H1 (cell line): ENCODE measurements at regions not wholly inside any gene's neighbourhood (a gene's known extent, or its start where the extent isn't known, plus 50 kb on each side); places are given as distances from the start of the nearest gene placed in this dataset.

Source experiments
- CBX5 ChIP-seq: fragments of 300-800, 300-1000 bp; sonication (generic); IDR thresholded peaks from 2 replicates; pipeline ENCODE4 v1.7.1; 2016; ENCODE audit warnings: antibody characterized with exemption, low read length, low read depth
- CHD1 ChIP-seq: IDR thresholded peaks from 2 replicates; pipeline ENCODE4 v1.6.1; 2012; ENCODE audit warnings: low read depth, low read length, improper control_type of control experiment
- CTBP2 ChIP-seq: IDR thresholded peaks from 2 replicates; pipeline ENCODE4 v1.7.0; 2011; ENCODE audit warnings: borderline replicate concordance, mild to moderate bottlenecking, moderate library complexity, mixed read lengths, low read length; ENCODE audit not compliant: insufficient read depth, insufficient read length
- E2F6 ChIP-seq: IDR thresholded peaks from 2 replicates; pipeline ENCODE4 v1.6.1; 2012; ENCODE audit warnings: inconsistent platforms
- GABPA ChIP-seq: IDR thresholded peaks from 2 replicates; pipeline ENCODE4 v1.6.1; 2011; ENCODE audit warnings: mild to moderate bottlenecking, low read length, moderate library complexity, borderline replicate concordance; ENCODE audit not compliant: insufficient read depth
- JUN ChIP-seq: IDR thresholded peaks from 2 replicates; pipeline ENCODE4 v1.6.1; 2011; ENCODE audit warnings: low read depth, mild to moderate bottlenecking, improper control_type of control experiment, low read length
- MAFK ChIP-seq: IDR thresholded peaks from 2 replicates; pipeline ENCODE4 v1.6.1; 2012; ENCODE audit warnings: low read depth, mild to moderate bottlenecking, improper control_type of control experiment, low read length
- MAX ChIP-seq: IDR thresholded peaks from 2 replicates; pipeline ENCODE4 v1.6.1; 2012; ENCODE audit warnings: inconsistent platforms
- SP1 ChIP-seq: IDR thresholded peaks from 2 replicates; pipeline ENCODE4 v1.6.1; 2011; ENCODE audit warnings: low read depth, low read length
- TAF1 ChIP-seq: IDR thresholded peaks from 2 replicates; pipeline ENCODE4 v1.6.1; 2011; ENCODE audit warnings: mild to moderate bottlenecking, low read depth, low read length
- TBP ChIP-seq: IDR thresholded peaks from 2 replicates; pipeline ENCODE4 v1.6.1; 2011; ENCODE audit warnings: low read depth, low read length, improper control_type of control experiment

- no peak for TF ChIP-seq SP1
- no peak for TF ChIP-seq CHD1
- TF ChIP-seq MAFK, result no peak
- no peak for TF ChIP-seq E2F6
- TF ChIP-seq CTBP2, result no peak
- no peak for TF ChIP-seq MAX
- no peak for TF ChIP-seq CBX5
- no peak for TF ChIP-seq JUN
- TF ChIP-seq TBP, result no peak
- TF ChIP-seq GABPA, result no peak
- TF ChIP-seq TAF1, result no peak
- TF ChIP-seq, all 59 proteins: peak for 0
These were observed 111.4 kb upstream of the FRY start (continued) for GRCh38 chr13:31919971-31920726.
